HUDEP-2 (cell line): ENCODE measurements at regions not wholly inside any gene's neighbourhood (a gene's known extent, or its start where the extent isn't known, plus 50 kb on each side); places are given as distances from the start of the nearest gene placed in this dataset.

Experiments used
- DNase-seq, 76 experiments: peaks; one replicate each; lab custom pipeline; 2025; ENCODE audit not compliant: unreplicated experiment in 76 of 76; lab: John Stamatoyannopoulos, UW

DNA sequence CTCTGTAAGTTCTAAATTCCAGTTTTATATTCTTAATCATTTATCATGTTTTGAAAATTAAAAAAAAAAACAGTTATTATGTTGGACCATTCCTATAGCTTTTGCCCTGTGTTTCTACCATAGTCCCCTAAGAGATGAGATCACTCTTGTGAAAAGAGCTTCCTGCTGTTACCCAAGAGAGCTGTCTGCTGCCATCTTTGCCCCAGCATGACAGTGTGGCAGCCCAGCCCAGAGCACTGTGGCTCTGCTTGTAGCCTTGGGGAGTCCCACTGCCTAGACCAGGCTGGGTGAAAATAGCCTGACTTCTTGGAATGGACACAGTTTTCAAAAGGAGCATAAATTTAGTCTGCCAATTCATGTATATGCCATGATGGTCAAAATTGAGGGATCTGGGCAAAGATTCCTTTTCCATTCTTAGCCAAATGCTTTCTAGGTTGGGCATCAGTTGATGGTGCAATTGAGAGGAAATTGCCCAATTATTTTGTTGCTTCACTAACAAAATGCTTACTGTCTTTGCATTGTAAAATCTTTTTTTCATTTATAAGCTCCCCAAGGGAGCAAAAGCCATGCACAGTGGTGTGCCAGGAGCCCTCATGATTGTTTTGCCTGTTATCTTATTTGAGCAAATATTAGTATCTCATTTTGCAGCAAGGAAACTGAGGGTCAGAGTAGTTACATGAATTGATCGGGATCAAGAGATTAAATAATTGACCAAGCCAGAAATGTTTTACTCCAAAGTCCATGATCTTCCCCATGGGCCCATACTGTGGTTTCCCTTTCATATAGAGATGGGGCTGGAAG lies 72.8 kb downstream of the ETS2 start:
- DNase-seq = no peak

GRCh38 chr21:38875694-38876492 lies 70.2 kb downstream of the ETS2 start:
- DNase-seq = no peak
